Neutrophil (primary cell): ENCODE measurements at regions not wholly inside any gene's neighbourhood (a gene's known extent, or its start where the extent isn't known, plus 50 kb on each side); places are given as distances from the start of the nearest gene placed in this dataset.

Source experiments
- H3K27ac ChIP-seq: fragments of 200-600 bp; sonication (generic); 2 replicates; pipeline ENCODE4 v1.5.1; 2016; ENCODE audit warnings: mild to moderate bottlenecking, moderate library complexity
- H3K27me3 ChIP-seq: fragments of 200-600 bp; sonication (generic); 2 replicates; pipeline ENCODE4 v1.6.0; 2016; ENCODE audit warnings: mild to moderate bottlenecking
- H3K36me3 ChIP-seq: fragments of 200-600 bp; sonication (generic); 2 replicates; pipeline ENCODE4 v1.5.1; 2017
- H3K4me1 ChIP-seq, 2 experiments: fragments of 200-600 bp in 1 of 2; sonication (generic) in 1 of 2; 1 replicate in 1 of 2; 2 replicates in 1 of 2; pipeline versions ENCODE4 v1.5.1 to v1.6.1; 2013 to 2016; ENCODE audit warnings: low read depth in 1 of 2, low read length in 1 of 2, mild to moderate bottlenecking in 1 of 2, moderate library complexity in 1 of 2; ENCODE audit not compliant: control insufficient read depth in 1 of 2, insufficient read depth in 1 of 2
- H3K4me3 ChIP-seq, 2 experiments: fragments of 200-600 bp in 1 of 2; sonication (generic) in 1 of 2; 1 replicate in 1 of 2; 2 replicates in 1 of 2; pipeline ENCODE4 v1.5.1; 2013 to 2016; ENCODE audit warnings: low read depth in 1 of 2, low read length in 1 of 2, mild to moderate bottlenecking in 1 of 2, moderate library complexity in 1 of 2
- H3K9me3 ChIP-seq: fragments of 200-600 bp; sonication (generic); 2 replicates; pipeline ENCODE4 v1.5.1; 2016
- CTCF ChIP-seq: fragments of 200-600 bp; sonication (generic); IDR thresholded peaks from 2 replicates; pipeline ENCODE4 v1.5.1; 2016; ENCODE audit warnings: antibody characterized with exemption

- Histone ChIP-seq H3K4me1 (peaks cover 12 to 18% of the 10 kb centered on the region in 2 experiments), H3K27me3 (no peaks in the 10 kb centered on the region), H3K4me3 (no peak overlapping the region), H3K27ac (no peak overlapping the region), H3K36me3 (no peaks in the 10 kb centered on the region), H3K9me3 (no peaks in the 10 kb centered on the region)
- TF ChIP-seq CTCF, result no peak
Measured at GRCh38 chr3:194974468-194975135, 288.9 kb downstream of the FAM43A start.

DNA sequence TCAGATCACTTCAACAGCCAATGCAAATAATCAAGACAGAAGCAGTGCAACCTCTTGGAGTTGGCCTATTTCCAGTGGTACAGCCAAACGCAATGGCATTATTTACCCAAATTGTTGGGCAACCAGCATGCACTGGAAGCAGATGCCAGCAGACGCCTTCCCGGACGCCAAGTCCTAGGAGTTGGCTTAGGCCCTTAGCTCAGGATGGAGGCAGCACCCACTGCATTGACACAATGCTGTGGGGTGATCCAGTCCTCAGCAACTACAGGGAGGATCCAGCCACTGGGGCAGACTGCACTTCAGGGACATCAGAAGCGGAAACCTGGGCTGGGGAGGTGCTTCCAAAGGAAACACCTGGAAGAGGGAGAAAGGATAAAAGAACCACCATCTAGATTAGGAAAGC lies 290.4 kb downstream of the FAM43A start:
- no peaks in the 10 kb centered on the region for H3K27me3 ChIP-seq
- no peaks in the 10 kb centered on the region for H3K36me3 ChIP-seq
- H3K4me3 ChIP-seq, result no peak overlapping the region
- H3K27ac ChIP-seq, result peak overlapping the region; percentile 4
- H3K9me3 ChIP-seq, result no peaks in the 10 kb centered on the region
- no peak for TF ChIP-seq CTCF
- H3K4me1 ChIP-seq, result peaks cover 12 to 18% of the 10 kb centered on the region in 2 experiments

DNA sequence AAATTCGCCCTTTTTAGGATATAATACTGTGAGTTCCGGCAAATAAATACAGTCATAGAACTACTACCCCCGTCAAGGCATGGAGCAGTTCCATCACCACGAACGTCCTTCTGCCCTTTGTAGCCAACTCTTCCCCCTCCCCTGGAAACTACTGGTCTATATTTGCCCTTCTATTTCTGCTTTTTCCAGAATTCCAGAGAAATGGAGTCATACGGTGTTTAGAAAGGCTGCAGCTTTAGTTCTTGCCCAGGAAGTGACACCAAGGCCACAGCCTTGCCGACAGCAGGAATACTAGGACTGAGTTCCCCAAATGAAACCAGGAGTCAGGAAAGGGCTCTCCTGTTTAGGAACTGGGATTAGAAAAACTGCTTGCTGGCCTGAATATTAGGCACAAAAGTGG lies 291.2 kb downstream of the FAM43A start:
- H3K36me3 ChIP-seq, result no peaks in the 10 kb centered on the region
- no peak for TF ChIP-seq CTCF
- no peak overlapping the region for H3K27ac ChIP-seq
- H3K27me3 ChIP-seq, result no peaks in the 10 kb centered on the region
- H3K9me3 ChIP-seq, result no peaks in the 10 kb centered on the region
- peaks cover 12 to 18% of the 10 kb centered on the region in 2 experiments for H3K4me1 ChIP-seq
- H3K4me3 ChIP-seq, result no peak overlapping the region

DNA sequence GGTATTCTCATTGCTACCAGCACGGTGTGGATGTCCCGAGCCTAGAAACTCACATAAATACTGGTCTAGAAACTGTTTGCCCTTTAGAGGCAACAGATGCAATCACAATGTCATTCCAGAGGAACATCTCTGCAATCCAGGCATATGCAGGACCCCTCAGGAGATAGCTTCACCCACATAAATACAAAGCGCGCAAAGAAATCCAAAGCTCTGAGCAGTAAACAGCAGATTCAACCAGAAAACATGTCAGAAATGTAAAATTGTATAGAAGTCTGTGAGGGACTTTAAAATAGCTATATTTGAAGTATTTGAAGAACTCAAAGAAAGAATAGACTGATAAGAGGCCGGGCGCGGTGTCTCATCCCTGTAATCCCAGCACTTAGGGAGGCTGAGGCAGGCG lies 291.7 kb downstream of the FAM43A start:
- H3K27me3 ChIP-seq, result no peaks in the 10 kb centered on the region
- no peak overlapping the region for H3K4me3 ChIP-seq
- no peak for TF ChIP-seq CTCF
- no peaks in the 10 kb centered on the region for H3K36me3 ChIP-seq
- H3K27ac ChIP-seq, result no peak overlapping the region
- peaks cover 12 to 18% of the 10 kb centered on the region in 2 experiments for H3K4me1 ChIP-seq
- H3K9me3 ChIP-seq, result no peaks in the 10 kb centered on the region

- H3K36me3 ChIP-seq, result no peaks in the 10 kb centered on the region
- no peak overlapping the region for H3K4me3 ChIP-seq
- H3K4me1 ChIP-seq, result peaks cover 16 to 20% of the 10 kb centered on the region in 2 experiments
- TF ChIP-seq CTCF, result no peak
- H3K27ac ChIP-seq, result no peak overlapping the region
- no peaks in the 10 kb centered on the region for H3K27me3 ChIP-seq
- H3K9me3 ChIP-seq, result no peaks in the 10 kb centered on the region
Measured at GRCh38 chr3:194979173-194979572, 291.8 kb downstream of the XXYLT1 start.
